ENCODE measurements at regions not wholly inside any gene's neighbourhood (a gene's known extent, or its start where the extent isn't known, plus 50 kb on each side); places are given as distances from the start of the nearest gene placed in this dataset.

DNA sequence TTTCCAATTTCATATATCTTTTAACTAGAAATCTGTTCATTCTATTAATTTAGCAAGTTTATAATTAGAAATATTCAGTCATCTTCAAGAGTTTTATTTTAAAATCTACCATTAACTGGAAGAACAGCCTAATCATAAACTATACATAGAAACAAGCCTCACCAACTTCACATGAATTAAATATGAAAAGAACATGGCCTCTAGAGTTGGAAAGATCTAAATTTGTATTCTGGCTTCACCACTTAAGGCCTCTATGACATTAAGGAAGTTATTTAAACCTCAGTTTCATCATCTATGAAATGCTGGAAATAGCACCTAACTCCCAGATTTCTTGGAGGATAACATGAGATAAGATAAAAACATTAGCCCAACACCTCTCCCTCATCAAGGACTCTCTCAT lies 51.4 kb upstream of the SCN7A start:
- no peak overlapping the region for H3K4me3 Mint-ChIP-seq
- no peaks in the 10 kb centered on the region for H3K4me1 Mint-ChIP-seq
- peaks cover 0 to 3% (median 0%) of the 10 kb centered on the region in 3 donors for H3K36me3 Mint-ChIP-seq
- DNase-seq: no peak
- H3K9me3 Mint-ChIP-seq: peaks cover 0 to 13% (median 3%) of the 10 kb centered on the region in 6 donors
- peaks cover 0 to 2% (median 0%) of the 10 kb centered on the region in 3 donors for H3K27me3 Mint-ChIP-seq (ENCODE audit: low read depth in 3 of 3)
- H3K27ac Mint-ChIP-seq: no peak overlapping the region

Measured in immature natural killer cell (primary cell).